Uterus (tissue), 2 donors: ENCODE measurements at regions not wholly inside any gene's neighbourhood (a gene's known extent, or its start where the extent isn't known, plus 50 kb on each side); places are given as distances from the start of the nearest gene placed in this dataset.

Experiments
- POLR2A ChIP-seq, 2 donors: fragments of 450-650 bp; IDR thresholded peaks; one replicate each; pipeline ENCODE4 v1.6.1; 2016; ENCODE audit warnings: antibody characterized with exemption in 2 of 2, mild to moderate bottlenecking in 1 of 2, moderate library complexity in 1 of 2
- TF ChIP-seq, protein P1 (sequence below), 4 experiments: fragments of 200-600 bp in 2 of 4; fragments of 450-650 bp in 2 of 4; sonication (generic) in 2 of 4; IDR thresholded peaks; one replicate each; pipeline ENCODE4 v1.5.1; 2016 to 2019; ENCODE audit warnings: antibody characterized with exemption in 4 of 4, mild to moderate bottlenecking in 2 of 4, moderate library complexity in 1 of 4

DNA sequence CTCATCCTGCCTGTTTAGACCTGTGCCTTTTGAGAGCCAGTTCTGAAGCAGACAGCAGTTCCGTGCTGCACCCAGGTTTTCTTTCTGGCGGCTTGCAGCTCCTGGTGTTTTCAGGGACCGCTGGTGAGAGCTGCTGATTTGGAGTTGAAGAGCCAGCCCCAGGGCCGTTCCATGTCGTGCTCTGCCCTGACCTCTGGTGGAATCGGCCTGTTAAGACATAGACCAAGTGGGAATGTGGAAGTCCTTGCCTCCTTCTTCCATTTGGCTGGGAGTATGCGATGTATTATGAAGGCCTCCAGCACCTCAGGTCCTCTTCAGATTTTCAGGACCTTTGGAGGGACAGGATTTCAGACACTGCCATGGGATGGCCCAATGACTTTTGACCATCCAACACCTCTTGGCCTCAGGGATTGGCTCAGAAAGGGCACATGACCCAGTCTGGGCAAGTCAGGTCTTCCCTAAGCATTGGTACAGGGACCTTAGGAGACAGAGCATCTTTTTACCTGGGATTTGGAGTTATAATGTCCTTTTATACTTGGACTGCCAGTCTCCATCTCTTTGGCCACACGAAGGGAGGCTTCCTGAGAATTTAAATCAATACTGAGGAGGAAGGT lies 136.1 kb upstream of the CLINT1 start:
- TF ChIP-seq, protein P1, sequence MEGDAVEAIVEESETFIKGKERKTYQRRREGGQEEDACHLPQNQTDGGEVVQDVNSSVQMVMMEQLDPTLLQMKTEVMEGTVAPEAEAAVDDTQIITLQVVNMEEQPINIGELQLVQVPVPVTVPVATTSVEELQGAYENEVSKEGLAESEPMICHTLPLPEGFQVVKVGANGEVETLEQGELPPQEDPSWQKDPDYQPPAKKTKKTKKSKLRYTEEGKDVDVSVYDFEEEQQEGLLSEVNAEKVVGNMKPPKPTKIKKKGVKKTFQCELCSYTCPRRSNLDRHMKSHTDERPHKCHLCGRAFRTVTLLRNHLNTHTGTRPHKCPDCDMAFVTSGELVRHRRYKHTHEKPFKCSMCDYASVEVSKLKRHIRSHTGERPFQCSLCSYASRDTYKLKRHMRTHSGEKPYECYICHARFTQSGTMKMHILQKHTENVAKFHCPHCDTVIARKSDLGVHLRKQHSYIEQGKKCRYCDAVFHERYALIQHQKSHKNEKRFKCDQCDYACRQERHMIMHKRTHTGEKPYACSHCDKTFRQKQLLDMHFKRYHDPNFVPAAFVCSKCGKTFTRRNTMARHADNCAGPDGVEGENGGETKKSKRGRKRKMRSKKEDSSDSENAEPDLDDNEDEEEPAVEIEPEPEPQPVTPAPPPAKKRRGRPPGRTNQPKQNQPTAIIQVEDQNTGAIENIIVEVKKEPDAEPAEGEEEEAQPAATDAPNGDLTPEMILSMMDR (IDR thresholded peaks at IDR 0.05) = peak; percentile 66 to 77 (median 70)
- TF ChIP-seq POLR2A (IDR thresholded peaks at IDR 0.05) = no peak
